IMR-90 (cell line): ENCODE measurements at regions not wholly inside any gene's neighbourhood (a gene's known extent, or its start where the extent isn't known, plus 50 kb on each side); places are given as distances from the start of the nearest gene placed in this dataset.

Experiments used
- ATAC-seq: fragments of 200-7000 bp; cut with Tn5 transposase; 2 replicates; pipeline ENCODE4 v1.9.1; 2020; ENCODE audit warnings: low read depth, mild to moderate bottlenecking, moderate library complexity
- BruUV-seq: library from RNA; stranded (reverse); fragments of 400-500 nt; replicated peaks from 2 replicates; lab custom pipeline; 2021; lab: Mats Ljungman, UMichigan
- CTCF ChIA-PET: fragments of 300-600 bp; formaldehyde crosslinking; extraction: SDS; loops from one replicate; lab custom pipeline; 2021; ENCODE audit warnings: antibody characterized with exemption; lab: Yijun Ruan, JAX
- POLR2A ChIA-PET: fragments of 300-600 bp; sonication (Branson Sonifier 250); formaldehyde crosslinking; loops from one replicate; lab custom pipeline; 2022; ENCODE audit warnings: antibody characterized with exemption; ENCODE audit not compliant: unreplicated experiment; lab: Charles Lee
- DNase-seq: peaks from one replicate; pipeline ENCODE4 v3.0.0; 2013
- H2AFZ ChIP-seq: replicated peaks from 2 replicates; pipeline ENCODE3; 2013; ENCODE audit warnings: low read length, mild to moderate bottlenecking; ENCODE audit not compliant: poor library complexity
- H2AK5ac ChIP-seq: 2 replicates; pipeline ENCODE4 v1.6.1; 2013; ENCODE audit warnings: low read depth, low read length, inconsistent platforms
- H2AK9ac ChIP-seq: replicated peaks from 2 replicates; pipeline ENCODE3; 2013; ENCODE audit warnings: mild to moderate bottlenecking, low read depth, low read length, moderate library complexity; ENCODE audit not compliant: poor library complexity
- H2BK120ac ChIP-seq: 2 replicates; pipeline ENCODE4 v1.6.1; 2013; ENCODE audit warnings: low read depth, low read length, inconsistent platforms
- H2BK15ac ChIP-seq: 3 replicates; pipeline ENCODE4 v1.6.1; 2013; ENCODE audit warnings: low read depth, low read length, inconsistent platforms
- H2BK20ac ChIP-seq: 2 replicates; pipeline ENCODE4 v1.6.1; 2013; ENCODE audit warnings: low read depth, mild to moderate bottlenecking, inconsistent platforms, low read length, moderate library complexity
- H2BK5ac ChIP-seq: 2 replicates; pipeline ENCODE4 v1.6.1; 2013; ENCODE audit warnings: mild to moderate bottlenecking, low read depth, low read length, inconsistent platforms; ENCODE audit not compliant: poor library complexity, severe bottlenecking
- H3K14ac ChIP-seq: replicated peaks from 2 replicates; pipeline ENCODE4 v1.6.1; 2013; ENCODE audit warnings: low read depth, low read length, inconsistent platforms
- H3K18ac ChIP-seq: 2 replicates; pipeline ENCODE4 v1.6.1; 2013; ENCODE audit warnings: low read depth, low read length, control low read depth
- H3K23ac ChIP-seq: 2 replicates; pipeline ENCODE4 v1.6.1; 2013; ENCODE audit warnings: low read depth, low read length, inconsistent platforms
- H3K27ac ChIP-seq: 2 replicates; pipeline ENCODE4 v1.5.1; 2013; ENCODE audit warnings: mild to moderate bottlenecking, control low read depth, low read length; ENCODE audit not compliant: insufficient read depth
- H3K27me3 ChIP-seq: 2 replicates; pipeline ENCODE4 v1.6.1; 2013; ENCODE audit warnings: low read length; ENCODE audit not compliant: control insufficient read depth, insufficient read depth
- H3K36me3 ChIP-seq: 2 replicates; pipeline ENCODE4 v1.6.1; 2013; ENCODE audit warnings: low read length, mixed read lengths; ENCODE audit not compliant: control insufficient read depth, insufficient read depth
- H3K4ac ChIP-seq: 2 replicates; pipeline ENCODE4 v1.6.1; 2013; ENCODE audit warnings: low read depth, low read length, inconsistent platforms
- H3K4me1 ChIP-seq: 2 replicates; pipeline ENCODE4 v1.6.1; 2013; ENCODE audit warnings: low read length, mixed read lengths; ENCODE audit not compliant: control insufficient read depth, insufficient read depth
- H3K4me2 ChIP-seq: 2 replicates; pipeline ENCODE4 v1.6.1; 2013; ENCODE audit warnings: low read depth, mild to moderate bottlenecking, control low read depth, low read length, moderate library complexity
- H3K4me3 ChIP-seq: 2 replicates; pipeline ENCODE4 v1.5.1; 2013; ENCODE audit warnings: low read depth, mild to moderate bottlenecking, control low read depth, low read length, moderate library complexity; ENCODE audit not compliant: insufficient read depth
- H3K56ac ChIP-seq: 2 replicates; pipeline ENCODE4 v1.6.1; 2013; ENCODE audit warnings: low read length, inconsistent platforms; ENCODE audit not compliant: insufficient read depth; ENCODE audit errors: extremely low read depth
- H3K79me1 ChIP-seq, 2 experiments: 2 replicates each; pipeline ENCODE4 v1.6.1; 2013; ENCODE audit warnings: low read length in 2 of 2, inconsistent platforms in 1 of 2, low read depth in 1 of 2
- H3K9ac ChIP-seq: 2 replicates; pipeline ENCODE4 v1.6.1; 2013; ENCODE audit warnings: low read depth, low read length, control low read depth
- H3K9me1 ChIP-seq: 2 replicates; pipeline ENCODE4 v1.6.1; 2013; ENCODE audit warnings: low read length, inconsistent platforms; ENCODE audit not compliant: insufficient read depth
- H3K9me3 ChIP-seq: 2 replicates; pipeline ENCODE4 v1.6.1; 2013; ENCODE audit warnings: low read length; ENCODE audit not compliant: control insufficient read depth, insufficient read depth
- H4K20me1 ChIP-seq: 2 replicates; pipeline ENCODE4 v1.6.1; 2013; ENCODE audit warnings: low read length, inconsistent platforms; ENCODE audit not compliant: insufficient read depth
- H4K5ac ChIP-seq: 2 replicates; pipeline ENCODE4 v1.6.1; 2013; ENCODE audit warnings: mild to moderate bottlenecking, low read depth, low read length, control low read depth
- H4K8ac ChIP-seq, 2 experiments: 2 replicates each; pipeline ENCODE4 v1.6.1; 2013; ENCODE audit warnings: low read depth in 2 of 2, low read length in 2 of 2, control low read depth in 1 of 2, inconsistent platforms in 1 of 2
- H4K91ac ChIP-seq: 2 replicates; pipeline ENCODE4 v1.6.1; 2013; ENCODE audit warnings: low read depth, low read length, inconsistent platforms; ENCODE audit not compliant: insufficient read depth
- CHD1 ChIP-seq: IDR thresholded peaks from 2 replicates; pipeline ENCODE4 v1.6.1; 2012; ENCODE audit warnings: low read depth, low read length, improper control_type of control experiment
- FOS ChIP-seq: fragments of 150-350 bp; IDR thresholded peaks from 2 replicates; pipeline ENCODE4 v1.6.1; 2016; ENCODE audit warnings: low read depth, low read length
- MAFK ChIP-seq: IDR thresholded peaks from 2 replicates; pipeline ENCODE4 v1.6.1; 2012; ENCODE audit warnings: low read depth, low read length, improper control_type of control experiment
- MAZ ChIP-seq: IDR thresholded peaks from 2 replicates; pipeline ENCODE4 v1.6.1; 2012; ENCODE audit warnings: low read depth, mild to moderate bottlenecking, low read length, improper control_type of control experiment, moderate library complexity, borderline replicate concordance
- MXI1 ChIP-seq: IDR thresholded peaks from 2 replicates; pipeline ENCODE4 v1.6.1; 2012; ENCODE audit warnings: low read depth, mild to moderate bottlenecking, low read length, moderate library complexity, borderline replicate concordance
- POLR2A ChIP-seq: IDR thresholded peaks from 2 replicates; pipeline ENCODE4 v1.6.1; 2012; ENCODE audit warnings: mild to moderate bottlenecking, low read depth, low read length
- RCOR1 ChIP-seq: IDR thresholded peaks from 2 replicates; pipeline ENCODE4 v1.6.1; 2012; ENCODE audit warnings: mild to moderate bottlenecking, low read length, improper control_type of control experiment; ENCODE audit not compliant: insufficient replicate concordance
- SMC3 ChIP-seq: fragments of 150-350 bp; IDR thresholded peaks from 2 replicates; pipeline ENCODE4 v1.6.1; 2016; ENCODE audit warnings: low read depth, mild to moderate bottlenecking, antibody characterized with exemption, low read length, moderate library complexity
- WGBS, 2 experiments: methylation state at CpG; one replicate each; pipeline versions ENCODE4 v1.1.5 to v1.1.7; 2013; ENCODE audit warnings: missing lambda C conversion rate in 2 of 2; ENCODE audit not compliant: insufficient read length in 1 of 2; ENCODE audit errors: extremely low coverage in 2 of 2; 5-methylcytosine and 5-hydroxymethylcytosine counted together
- dilution Hi-C: fragments of 300-500 bp; cut with HindIII; formaldehyde crosslinking; loops from one replicate; pipeline ENCODE4 v1.14.3; 2018; ENCODE audit warnings: low sequenced_read_pairs; ENCODE audit not compliant: unreplicated experiment
- in situ Hi-C: fragments of 300-500 bp; cut with MboI; formaldehyde crosslinking; loops from 3 replicates; pipeline ENCODE4 v1.14.3; 2019; ENCODE audit warnings: low sequenced_read_pairs, inconsistent platforms, mixed read lengths
- intact Hi-C: fragments of 100-400 bp; cut with micrococcal nuclease; formaldehyde crosslinking; loops from 2 replicates; pipeline ENCODE4 v1.10.0; 2022

GRCh38 chr3:109835958-109836357, 498.6 kb upstream of the DPPA4 start:
- Histone ChIP-seq H3K4me1 (0 out of 2 replicates have a peak, but pooled peaks cover 2% of the 10 kb centered on the region), H3K79me1 (no peaks in the 10 kb centered on the region), H3K9me1 (no peaks in the 10 kb centered on the region), H4K5ac (no peak overlapping the region), H3K27ac (no peak overlapping the region), H3K18ac (no peak overlapping the region), H2AK9ac (no peak overlapping the region), H3K9ac (no peak overlapping the region), H3K4ac (no peak overlapping the region), H3K4me3 (no peak overlapping the region), H3K36me3 (no peaks in the 10 kb centered on the region), H4K91ac (no peak overlapping the region), H4K20me1 (no peaks in the 10 kb centered on the region), H2BK120ac (no peak overlapping the region), H3K4me2 (no peak overlapping the region), H2AFZ (no peak overlapping the region), H3K56ac (no peak overlapping the region), H2BK5ac (no peak overlapping the region), H3K14ac (no peak overlapping the region), H3K27me3 (no peaks in the 10 kb centered on the region), H2AK5ac (no peak overlapping the region), H4K8ac (no peak overlapping the region), H3K9me3 (no peaks in the 10 kb centered on the region), H3K23ac (no peak overlapping the region), H2BK15ac (no peak overlapping the region), H2BK20ac (no peak overlapping the region)
- CTCF ChIA-PET = no interaction called here
- dilution Hi-C loops = no loop called here
- ATAC-seq (no peak), DNase-seq (no peak)
- in situ Hi-C loops = no loop called here
- no peak for TF ChIP-seq POLR2A
- TF ChIP-seq RCOR1 = no peak
- TF ChIP-seq SMC3 = no peak
- no peak for TF ChIP-seq MAFK
- TF ChIP-seq MAZ = no peak
- no peak for TF ChIP-seq CHD1
- TF ChIP-seq FOS = no peak
- TF ChIP-seq MXI1 = no peak
- WGBS, 2 experiments = no CpG with 5 or more reads among the region's 1 CpG
- POLR2A ChIA-PET = no interaction called here
- no TSS peak for BruUV-seq
- intact Hi-C loops = no loop called here
